ENCODE measurements at regions not wholly inside any gene's neighbourhood (a gene's known extent, or its start where the extent isn't known, plus 50 kb on each side); places are given as distances from the start of the nearest gene placed in this dataset.

DNA sequence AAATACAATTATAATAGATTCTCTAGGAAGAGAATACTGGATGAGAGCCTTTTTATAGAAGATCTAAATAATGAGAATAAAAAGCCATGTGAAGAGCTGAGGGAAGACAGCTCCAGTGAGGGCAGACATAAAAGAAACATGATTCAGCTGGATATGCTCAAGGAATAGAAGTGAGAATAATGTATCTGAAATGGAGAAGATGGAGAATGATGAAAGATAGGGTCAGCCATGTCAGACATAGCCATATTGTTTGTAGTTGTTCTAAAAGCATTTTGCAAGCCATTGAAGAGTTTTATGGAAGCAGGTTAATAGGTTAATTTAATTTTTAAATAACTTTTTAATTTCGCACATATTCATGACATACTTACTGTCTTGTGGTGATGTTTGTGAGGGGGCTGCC is 713.5 kb upstream of the ARPP21 start:
- DNase-seq (ENCODE audit: low read depth): no peak
- no peak overlapping the region for H3K4me3 ChIP-seq (ENCODE audit: low read depth, low read length)
- TF ChIP-seq, protein P1, sequence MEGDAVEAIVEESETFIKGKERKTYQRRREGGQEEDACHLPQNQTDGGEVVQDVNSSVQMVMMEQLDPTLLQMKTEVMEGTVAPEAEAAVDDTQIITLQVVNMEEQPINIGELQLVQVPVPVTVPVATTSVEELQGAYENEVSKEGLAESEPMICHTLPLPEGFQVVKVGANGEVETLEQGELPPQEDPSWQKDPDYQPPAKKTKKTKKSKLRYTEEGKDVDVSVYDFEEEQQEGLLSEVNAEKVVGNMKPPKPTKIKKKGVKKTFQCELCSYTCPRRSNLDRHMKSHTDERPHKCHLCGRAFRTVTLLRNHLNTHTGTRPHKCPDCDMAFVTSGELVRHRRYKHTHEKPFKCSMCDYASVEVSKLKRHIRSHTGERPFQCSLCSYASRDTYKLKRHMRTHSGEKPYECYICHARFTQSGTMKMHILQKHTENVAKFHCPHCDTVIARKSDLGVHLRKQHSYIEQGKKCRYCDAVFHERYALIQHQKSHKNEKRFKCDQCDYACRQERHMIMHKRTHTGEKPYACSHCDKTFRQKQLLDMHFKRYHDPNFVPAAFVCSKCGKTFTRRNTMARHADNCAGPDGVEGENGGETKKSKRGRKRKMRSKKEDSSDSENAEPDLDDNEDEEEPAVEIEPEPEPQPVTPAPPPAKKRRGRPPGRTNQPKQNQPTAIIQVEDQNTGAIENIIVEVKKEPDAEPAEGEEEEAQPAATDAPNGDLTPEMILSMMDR (conservative IDR thresholded peaks at IDR 0.05; ENCODE audit: low read depth, low read length): no peak

DNA sequence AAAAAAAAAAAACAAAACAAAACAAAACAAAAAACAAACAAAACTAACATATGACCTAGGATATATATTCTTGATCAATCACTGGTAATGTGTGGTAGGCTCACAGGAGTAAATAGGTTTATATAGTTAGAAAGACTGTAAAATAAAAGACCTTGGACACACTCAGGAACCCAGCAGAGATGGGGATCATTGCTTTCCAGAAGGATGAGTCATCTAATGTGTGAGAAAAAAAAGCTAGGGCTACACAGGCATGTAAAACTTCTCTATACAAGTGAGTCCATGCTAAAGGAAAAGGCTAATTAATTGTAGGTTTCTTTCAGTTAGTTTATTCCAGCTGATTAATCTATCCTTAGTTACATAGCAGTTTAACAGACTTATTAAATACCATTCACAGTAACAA is 710.3 kb upstream of the ARPP21 start:
- TF ChIP-seq, protein P1 (conservative IDR thresholded peaks at IDR 0.05; ENCODE audit: low read depth, low read length): no peak
- no peak overlapping the region for H3K4me3 ChIP-seq (ENCODE audit: low read depth, low read length)
- DNase-seq (ENCODE audit: low read depth): peak; percentile 28

DNA sequence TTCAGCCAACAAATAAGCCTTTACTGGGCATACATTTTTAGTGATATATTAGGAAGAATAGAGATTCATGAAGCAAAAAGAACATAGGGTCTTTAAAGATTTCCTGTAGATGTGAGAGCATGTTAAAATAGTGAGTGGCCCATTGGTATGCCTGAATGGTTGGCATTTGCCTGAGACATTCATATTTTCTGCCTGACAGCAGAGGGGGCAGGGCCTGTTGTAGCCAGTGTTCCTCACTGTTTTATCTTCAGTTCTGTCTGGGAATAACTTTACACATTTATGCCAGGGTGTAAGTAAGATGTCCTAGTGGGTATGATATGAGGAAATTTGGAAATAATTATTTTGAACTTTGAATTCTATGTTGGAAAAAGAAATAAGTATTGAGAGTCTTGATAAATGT is 704.7 kb upstream of the ARPP21 start:
- no peak overlapping the region for H3K4me3 ChIP-seq (ENCODE audit: low read depth, low read length)
- no peak for DNase-seq (ENCODE audit: low read depth)
- TF ChIP-seq, protein P1 (conservative IDR thresholded peaks at IDR 0.05; ENCODE audit: low read depth, low read length): no peak

- no peak overlapping the region for H3K4me3 ChIP-seq (ENCODE audit: low read depth, low read length)
- TF ChIP-seq, protein P1 (conservative IDR thresholded peaks at IDR 0.05; ENCODE audit: low read depth, low read length): no peak
- DNase-seq (ENCODE audit: low read depth): no peak
Measured at GRCh38 chr3:34938784-34939183, 700.5 kb upstream of the ARPP21 start.

- TF ChIP-seq, protein P1 (conservative IDR thresholded peaks at IDR 0.05; ENCODE audit: low read depth, low read length): no peak
- no peak overlapping the region for H3K4me3 ChIP-seq (ENCODE audit: low read depth, low read length)
- DNase-seq (ENCODE audit: low read depth): no peak
Measured at GRCh38 chr3:34942256-34942655, 697.1 kb upstream of the ARPP21 start.

- H3K4me3 ChIP-seq (ENCODE audit: low read depth, low read length): no peak overlapping the region
- DNase-seq (ENCODE audit: low read depth): peak; percentile 67
- TF ChIP-seq, protein P1 (conservative IDR thresholded peaks at IDR 0.05; ENCODE audit: low read depth, low read length): no peak
Measured at GRCh38 chr3:34947834-34948233, 691.5 kb upstream of the ARPP21 start.

- TF ChIP-seq, protein P1 (conservative IDR thresholded peaks at IDR 0.05; ENCODE audit: low read depth, low read length): no peak
- H3K4me3 ChIP-seq (ENCODE audit: low read depth, low read length): no peak overlapping the region
- peak; percentile 9 for DNase-seq (ENCODE audit: low read depth)
Measured at GRCh38 chr3:34948517-34948916, 690.8 kb upstream of the ARPP21 start.

Measured in choroid plexus epithelial cell (primary cell).